LHCN-M2 (cell line): ENCODE measurements at regions not wholly inside any gene's neighbourhood (a gene's known extent, or its start where the extent isn't known, plus 50 kb on each side); places are given as distances from the start of the nearest gene placed in this dataset.

ENCODE experiments used
- DNase-seq: peaks from one replicate; pipeline ENCODE4 v3.0.0-alpha.2; 2012; ENCODE audit warnings: low read depth

DNA sequence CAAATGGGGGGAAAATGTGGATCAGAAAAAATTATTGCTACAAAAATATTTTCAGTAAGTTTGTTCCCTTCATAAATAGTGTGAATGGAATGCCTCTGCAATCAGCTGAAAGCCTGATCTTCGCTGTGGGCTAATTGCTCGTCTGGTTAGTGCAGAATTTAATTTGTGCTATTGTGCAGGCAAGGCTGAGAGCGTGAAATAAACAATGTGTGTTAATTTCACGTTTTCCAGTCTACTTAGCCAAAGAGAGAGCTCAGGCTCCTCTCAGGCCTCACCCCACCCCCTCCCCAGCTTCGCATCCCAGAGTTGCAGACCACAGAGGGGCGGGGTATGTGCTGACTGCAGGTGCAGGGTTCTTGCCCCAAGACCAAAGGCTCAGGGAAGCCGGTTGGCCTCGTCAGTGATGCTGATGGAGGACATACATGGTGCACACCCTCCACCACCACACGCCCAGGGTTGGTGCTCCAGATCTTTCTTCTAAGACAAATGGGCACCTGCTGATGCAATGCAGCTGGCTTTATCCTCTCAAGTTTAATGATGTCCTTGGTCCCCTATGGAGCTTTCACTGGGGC lies 302.6 kb upstream of the SLC14A2 start:
- no peak for DNase-seq

DNA sequence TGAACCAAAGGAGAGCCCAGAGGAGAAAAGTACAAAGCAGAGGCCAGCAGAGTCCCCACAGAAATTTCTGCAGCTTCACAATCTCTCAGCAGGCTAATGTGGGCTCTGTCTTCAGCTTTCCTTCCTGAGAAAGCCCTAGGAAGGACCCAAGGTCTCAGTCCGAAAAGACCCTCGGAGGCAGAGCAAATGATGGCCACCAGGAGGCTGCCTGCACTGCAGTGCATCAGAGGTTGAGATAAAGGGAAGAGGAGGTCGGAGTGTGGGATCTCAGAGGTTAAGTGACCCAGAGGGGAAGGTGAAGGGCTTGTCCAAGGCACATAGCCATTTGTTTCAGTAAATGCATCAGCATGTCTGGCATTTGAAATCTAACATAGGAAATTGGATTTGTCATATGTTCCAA lies 299.1 kb upstream of the SLC14A2 start:
- no peak for DNase-seq

DNA sequence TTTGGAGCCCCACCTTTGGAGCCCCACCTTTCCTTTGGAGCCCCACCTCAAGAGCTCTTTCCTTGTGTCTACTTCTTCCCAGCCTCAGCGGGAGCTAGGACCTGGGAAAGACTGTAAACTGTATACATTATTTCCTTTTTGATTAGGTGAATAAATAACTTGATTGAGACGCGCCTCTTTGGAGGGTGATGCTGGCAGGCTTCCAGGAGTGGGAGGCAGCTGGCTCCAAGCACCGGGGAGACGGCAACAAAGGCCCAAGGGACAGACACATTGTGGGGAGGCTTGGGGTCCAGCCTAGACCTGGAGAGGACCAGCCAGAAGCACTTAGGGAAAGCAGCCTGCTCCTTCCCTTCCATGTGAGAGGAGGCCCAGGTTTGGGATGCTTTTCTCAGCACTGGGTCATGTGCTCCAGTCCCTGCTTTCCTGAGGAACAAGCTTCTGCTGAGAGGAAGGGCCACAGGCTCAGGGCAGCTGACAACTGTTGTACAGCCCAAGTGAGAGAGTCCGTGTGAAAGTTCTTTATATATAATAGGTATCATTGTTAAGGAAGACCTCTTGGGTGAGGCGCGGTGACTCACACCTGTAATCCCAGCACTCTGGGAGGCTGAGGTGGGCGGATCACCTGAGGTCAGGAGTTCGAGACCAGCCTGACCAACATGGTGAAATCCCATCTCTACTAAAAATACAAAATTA lies 297.2 kb upstream of the SLC14A2 start:
- DNase-seq = no peak

DNA sequence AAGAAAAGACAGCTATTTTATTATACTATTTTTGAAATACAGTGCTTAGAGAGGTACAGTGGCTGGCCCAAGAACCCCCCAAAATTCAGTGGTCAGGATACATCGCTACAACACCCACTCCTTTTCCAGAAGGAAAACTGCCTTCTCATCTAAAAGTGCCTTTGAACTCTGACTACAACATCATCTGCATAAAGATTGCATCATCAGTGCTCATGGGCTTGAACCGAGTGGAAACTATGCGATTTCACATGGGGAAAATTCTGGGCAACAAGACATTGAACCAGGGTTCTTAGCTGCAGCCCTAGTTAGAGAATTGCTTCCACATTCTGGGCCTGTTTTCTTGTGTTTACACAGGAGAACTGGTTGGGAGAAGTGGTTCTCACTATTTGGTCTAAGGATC lies 294.6 kb upstream of the SLC14A2 start:
- DNase-seq = no peak

DNA sequence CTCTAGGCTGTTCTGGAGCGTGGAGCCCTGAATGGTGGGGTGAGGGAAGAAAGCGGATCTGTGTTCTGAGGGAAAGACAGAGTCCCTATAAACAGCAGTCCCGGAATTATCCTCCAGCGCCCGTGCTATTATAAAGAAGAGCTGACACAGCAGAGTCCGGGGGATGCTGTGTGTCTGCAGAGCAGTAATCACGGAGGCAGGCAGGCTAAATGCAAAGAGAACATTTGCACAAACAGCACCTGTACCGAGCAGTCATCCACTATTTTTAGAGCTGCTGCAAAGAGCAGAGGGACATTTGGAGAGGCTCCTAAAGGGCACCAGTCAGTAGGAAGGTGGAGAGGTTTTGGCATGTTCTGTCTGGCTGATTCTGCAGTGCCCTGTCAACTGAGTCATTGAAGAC lies 293.8 kb upstream of the SLC14A2 start:
- DNase-seq = no peak

DNA sequence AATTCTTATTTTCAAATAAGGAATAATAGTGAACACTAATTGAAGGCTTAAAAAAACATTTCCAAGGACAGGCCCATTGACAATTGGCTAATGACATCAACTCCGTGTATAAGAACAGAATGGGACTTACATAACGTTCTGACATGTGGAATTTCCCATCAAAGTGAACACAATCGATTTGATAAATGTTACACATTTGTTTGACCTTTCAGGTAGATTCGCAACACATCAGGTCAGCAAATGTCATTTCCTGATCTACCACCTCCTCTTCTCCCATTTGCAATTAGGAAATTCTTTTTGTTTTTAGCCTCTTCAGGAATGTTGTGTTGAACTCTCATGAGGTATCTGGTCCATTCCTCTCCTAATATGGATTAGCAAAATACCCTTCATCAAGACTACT lies 292.9 kb upstream of the SLC14A2 start:
- DNase-seq = no peak

DNA sequence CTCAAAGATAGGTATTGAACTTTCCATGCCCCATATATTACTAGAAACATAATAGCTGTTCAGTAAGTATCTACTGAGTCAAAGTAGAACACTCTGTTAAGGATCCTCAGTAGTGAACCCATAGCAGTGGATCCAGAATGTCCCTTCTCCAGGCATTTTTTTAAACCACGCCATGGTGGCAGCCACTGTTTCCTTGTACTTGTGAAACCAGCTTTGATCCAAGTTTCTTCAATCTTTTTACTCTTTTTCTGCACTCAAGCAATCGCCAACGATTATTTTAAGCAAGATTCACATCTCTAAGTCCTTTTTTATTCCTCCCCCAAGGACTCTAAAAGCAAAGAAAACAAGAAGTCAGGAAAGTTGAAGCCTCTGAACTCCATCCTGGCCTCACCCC lies 291.2 kb upstream of the SLC14A2 start:
- no peak for DNase-seq

DNA sequence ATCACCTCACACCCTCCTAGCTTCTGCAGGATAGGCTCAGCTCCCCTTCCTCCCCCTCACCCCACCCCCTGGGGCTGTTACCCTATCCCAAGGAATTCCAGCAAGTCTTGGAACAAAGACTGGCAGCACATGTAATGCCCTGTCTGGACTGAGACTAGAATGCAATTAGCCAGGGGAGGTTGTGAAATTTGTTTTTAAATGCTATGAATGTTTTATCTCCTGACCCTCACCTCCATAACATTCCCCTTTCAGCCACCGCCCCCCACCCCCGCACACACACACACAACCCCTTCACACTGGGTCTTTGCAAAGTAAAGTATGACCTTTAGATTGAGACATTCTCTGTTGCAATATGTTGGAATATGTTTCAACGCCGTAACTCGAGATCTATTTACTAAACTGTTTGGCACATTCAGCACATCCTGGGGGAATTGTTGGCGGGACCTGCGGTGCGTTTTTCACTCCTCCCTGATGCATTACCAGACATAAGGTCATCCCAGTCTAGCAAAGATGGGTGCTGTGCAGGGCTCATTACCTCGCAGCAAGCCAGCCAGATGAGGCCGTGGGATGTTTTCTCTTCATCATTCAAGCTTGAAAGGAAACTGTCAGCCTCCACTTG lies 290.7 kb upstream of the SLC14A2 start:
- DNase-seq = peak; percentile 43

DNA sequence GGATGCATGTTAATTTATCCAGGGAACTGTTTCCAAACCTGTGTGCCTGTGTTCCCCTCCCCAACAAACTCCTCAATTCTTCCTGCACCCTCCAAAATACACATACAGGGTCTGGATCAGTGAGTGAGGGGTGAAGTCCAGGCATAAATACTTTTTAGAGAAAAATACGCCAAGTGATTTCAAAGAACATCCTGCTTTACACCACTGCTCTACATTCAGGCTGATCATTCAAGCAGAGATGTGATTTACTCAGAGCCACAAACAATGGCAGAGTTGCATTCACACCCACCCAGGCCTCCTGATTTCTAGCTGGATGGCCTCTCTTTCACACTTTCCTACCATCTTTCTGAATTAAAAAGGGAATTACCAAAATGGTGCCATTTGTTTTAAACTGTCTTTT lies 289.5 kb upstream of the SLC14A2 start:
- no peak for DNase-seq

DNA sequence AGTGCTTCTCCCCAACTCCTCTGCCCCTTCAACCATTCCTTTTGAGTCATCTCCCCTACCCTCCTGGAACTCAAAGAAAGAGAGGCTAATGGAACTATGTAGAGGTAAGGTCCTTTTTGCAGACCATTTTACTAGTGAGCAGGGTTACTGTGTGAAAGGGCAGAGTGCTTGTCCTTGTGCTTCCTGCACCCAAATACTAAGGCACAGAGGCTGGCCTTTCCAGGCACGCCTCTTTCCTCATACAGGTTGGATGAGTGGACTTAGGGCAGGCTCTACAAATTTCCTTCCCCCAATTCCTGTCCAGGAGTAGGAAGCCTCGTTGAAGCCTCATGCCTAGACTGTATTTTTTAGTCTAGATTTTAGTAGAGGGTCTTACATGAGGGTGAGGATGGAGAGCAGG lies 288.8 kb upstream of the SLC14A2 start:
- DNase-seq = no peak

DNA sequence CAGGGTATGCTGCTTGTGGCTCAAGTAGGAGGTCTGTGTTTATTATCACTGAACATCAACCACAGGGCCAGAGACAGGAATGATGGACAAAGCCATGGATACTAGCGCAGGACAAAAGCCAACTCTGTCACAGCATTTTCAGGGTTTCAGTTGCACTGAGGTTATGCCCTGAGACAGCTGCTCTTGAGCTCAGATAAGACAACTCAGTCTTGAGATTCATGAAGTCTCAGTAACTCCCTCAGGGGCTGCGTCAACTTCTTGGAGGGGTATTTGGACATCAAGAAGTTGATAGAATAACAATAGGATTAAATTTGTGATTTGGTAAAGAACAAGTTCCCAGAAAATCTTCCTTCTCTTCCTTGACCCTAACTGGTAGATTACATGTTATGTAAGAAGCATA lies 287.0 kb upstream of the SLC14A2 start:
- DNase-seq = no peak

DNA sequence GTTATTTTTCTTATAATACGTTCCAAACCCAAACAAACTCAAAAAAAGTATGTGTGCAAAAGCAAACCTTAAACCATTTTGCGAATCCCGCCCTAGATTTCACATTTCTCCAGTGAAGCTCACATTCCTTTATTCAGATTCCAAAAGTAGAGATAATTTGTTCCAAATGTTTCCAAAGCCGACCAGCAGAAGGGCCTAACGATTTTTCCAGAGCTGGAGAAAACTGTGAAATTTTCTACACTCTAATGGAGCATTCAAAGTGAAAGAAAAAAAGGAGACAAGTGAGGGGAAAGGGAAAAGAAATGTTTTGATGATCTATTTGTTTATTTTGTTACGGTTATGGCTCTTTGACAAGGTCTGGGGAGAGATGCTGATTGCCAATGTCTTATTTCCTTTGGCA lies 286.5 kb upstream of the SLC14A2 start:
- DNase-seq = no peak

DNA sequence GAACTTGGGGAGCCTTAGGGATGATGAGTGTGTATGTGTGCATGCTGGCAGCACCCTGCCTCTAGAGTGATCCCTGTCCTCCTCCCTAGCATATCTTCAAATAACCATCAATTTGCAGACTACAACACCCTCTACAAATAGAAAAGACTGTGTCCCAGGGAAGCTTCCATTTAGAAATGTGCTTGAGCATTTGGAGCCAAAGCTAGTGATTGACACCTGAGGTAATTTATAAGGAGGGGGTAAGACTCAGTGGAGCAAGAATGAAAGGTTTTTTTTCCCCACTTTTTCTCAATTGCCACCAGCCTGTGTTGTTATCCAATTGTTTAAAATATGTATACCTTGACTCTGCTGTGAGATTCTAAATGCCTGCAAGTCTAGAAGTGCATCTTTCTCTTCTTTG lies 286.0 kb upstream of the SLC14A2 start:
- DNase-seq = no peak

DNA sequence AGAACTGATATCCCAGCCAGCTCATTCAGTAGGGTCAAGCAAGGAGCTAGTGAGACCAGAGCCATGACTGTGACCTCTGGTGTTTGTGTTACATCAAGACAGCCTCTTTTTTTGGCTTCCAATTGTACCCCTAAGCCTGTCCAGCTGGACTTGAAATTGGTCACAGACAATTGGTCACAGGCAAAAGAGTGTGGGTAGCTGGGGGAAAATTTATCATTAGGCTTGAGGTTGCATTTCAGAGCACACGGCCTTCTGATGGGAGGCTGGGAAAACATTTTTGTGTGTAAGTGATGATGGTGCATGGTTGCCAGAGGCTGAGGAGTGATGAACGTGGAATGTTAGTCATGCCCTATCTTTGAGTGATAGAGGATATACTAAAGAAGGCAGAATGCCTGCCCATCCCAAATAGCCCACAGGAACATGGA lies 285.1 kb upstream of the SLC14A2 start:
- no peak for DNase-seq

DNA sequence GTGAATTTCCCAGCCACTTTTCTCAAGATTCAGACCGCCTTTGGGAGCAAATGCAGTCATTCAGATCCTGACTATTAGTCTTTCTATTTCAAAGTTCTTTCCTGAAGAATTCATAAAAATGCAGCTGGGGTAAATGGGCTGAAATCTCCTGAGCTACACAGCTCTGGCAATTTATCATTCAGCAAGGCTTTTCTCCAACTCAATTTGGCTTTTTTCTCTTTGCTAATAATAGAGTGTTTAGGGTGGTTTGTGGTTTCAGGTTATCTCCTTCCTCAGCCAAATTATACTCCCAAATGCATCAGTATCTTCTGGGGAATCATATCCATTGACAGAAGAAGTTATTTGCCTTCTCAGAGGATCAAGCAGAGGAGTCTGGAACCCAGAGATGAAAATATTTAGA lies 282.4 kb upstream of the SLC14A2 start:
- no peak for DNase-seq

DNA sequence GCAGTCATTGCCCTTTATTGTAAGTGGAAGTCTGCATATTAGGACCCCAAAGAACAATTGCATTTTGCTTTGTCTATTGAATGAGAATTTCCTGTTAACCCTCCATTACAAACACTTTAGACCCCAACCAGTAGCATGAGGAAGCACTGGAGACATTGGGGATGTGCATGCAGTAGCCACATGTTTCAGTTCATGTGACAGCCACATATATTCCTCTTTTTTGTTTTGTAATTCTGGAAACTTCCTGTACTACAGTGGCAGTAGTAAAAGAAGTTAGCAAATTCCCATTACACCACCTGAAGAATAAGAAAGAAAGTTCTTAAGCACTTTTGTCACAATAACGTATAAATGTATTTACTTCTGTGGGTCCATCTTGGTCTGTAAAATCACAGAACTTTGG lies 281.1 kb upstream of the SLC14A2 start:
- no peak for DNase-seq

DNA sequence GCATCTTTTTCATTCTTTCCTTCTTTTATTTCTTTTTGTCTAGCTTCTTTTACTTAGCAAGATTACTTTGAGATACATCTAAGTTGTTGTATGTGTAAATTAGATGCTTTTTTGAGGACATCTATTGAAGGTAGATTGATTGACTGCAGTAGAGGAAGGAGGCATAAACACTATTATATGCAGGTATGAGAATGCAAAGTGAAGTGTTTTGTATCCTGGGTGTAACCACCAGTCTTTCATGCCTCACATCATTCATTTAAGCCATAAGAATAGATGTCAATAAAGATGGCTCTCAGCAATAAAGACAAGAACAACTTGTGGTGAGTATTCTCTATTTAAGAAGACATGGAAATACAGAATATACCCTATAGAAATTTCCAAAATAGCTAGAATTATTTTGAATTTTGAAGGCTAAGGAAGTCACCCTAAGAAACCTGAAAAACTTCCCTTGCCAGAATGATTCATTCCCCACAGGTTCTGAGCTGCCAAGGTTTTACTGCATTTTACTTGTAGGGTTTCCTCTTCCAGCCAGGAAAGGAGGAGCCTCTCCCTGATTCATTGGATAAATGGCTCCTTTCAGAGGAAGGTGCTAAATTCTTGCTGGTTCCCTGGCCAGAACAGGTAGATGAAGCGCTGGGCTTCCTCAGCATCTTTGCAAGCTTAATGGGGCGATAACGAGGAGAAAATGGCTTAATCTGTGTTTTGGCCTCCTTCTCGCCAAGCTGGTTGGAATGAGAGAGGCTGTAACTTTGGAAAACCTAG lies 279.8 kb upstream of the SLC14A2 start:
- DNase-seq = no peak

DNA sequence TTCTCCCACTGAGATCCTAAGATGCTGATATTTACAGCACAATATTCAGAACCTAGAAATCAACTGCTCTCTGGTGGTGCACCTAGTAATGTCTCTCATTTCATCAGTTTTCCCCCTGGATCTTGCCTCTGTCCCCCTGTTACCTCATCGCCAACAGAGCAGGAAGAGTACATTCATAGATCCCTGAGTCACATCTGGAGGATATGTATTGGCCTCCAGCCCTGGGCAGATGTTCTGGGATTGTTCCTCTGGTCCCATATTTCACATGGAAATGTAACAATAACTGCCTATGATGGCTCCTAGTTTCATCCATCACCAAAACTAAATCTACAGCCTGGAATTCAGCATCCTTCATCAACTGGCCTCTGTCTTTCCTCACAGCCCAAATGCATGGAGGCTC lies 278.8 kb upstream of the SLC14A2 start:
- no peak for DNase-seq

DNA sequence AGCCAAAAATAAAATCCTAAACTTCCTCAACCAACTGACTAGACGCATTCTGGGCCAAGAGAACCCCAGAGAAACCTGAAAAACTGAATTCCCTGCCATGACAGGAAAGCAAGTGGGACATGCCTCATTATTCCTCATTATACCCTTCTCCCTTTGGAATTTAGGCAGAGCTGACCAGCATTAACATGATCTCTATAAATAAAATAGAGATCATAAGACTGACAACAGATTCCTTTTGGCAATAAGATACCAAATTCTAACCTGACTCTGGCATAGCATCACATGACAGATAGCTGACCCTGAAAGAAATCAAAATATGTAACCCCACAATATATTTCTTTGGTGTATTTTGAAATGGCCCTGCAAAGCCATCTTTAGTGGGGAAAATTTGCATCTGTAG lies 277.8 kb upstream of the SLC14A2 start:
- no peak for DNase-seq

DNA sequence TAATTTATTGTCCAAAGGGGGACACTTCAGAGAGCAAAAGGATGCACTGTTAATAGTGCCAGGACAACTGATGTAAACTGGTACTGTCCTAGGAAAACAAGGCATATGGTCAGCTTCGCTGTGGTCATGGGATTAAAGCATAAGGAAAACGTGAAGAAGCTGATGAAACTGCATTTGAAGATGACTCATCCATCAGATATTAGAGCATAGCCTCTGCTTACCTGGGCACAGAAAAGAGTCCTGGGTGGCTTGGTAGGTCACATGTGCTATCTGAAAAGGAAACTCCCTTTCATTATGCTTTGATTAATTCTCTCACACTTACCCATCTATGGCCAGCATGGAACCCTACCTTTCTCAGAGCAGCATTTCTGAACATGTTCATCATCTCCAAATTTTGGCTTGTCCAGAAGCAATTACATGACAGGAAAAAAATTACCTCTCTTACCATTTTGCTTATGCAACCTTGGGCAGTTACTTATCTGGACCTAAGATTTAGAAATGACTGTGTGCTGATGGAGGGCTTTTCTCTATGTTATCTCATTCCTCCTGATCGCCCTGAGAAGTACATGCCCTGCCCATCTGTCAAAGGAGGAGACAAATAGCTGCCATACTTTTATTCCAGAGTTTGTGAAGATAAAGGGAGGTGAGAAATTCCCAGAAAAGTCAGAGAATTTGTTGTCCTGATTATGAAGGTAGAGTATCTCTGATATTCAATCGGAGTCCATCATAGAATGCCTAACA lies 275.3 kb upstream of the SLC14A2 start:
- no peak for DNase-seq

DNA sequence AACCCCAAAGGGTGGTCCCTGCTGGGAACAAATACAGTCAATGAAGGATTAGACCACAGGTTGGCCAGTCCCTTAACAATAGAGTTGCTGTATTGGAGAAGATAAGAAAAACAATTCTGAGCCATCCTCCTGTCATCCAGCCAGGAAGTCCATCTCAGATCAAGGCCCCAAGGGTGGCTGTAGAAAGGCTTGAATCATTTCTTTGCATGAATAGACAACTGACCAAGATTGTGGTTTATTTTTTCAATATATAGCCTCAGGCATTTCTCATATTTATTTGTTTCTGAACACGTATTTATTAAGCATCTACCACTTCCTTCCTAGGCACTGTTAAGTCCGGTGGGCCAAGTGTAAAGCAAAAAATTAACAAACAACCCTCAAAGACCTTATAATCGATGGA lies 274.4 kb upstream of the SLC14A2 start:
- DNase-seq = no peak

DNA sequence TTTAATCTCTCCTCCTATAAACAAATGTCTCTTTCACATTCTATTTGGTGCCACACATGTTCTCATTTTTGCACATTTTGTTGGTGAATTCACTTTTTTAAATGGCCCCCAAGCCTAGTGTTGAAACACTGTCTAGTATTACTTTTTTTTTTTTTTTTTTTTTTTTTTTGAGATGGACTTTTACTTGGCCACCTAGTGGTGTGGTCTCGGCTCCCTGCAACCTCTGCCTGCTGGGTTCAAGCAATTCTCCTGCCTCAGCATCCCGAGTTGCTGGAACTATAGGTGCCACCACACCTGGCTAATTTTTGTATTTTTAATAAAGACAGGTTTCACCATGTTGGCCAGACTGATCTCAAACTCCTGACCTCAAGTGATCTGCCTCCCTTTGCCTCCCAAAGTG lies 273.8 kb upstream of the SLC14A2 start:
- DNase-seq = no peak
